ENCODE measurements at regions not wholly inside any gene's neighbourhood (a gene's known extent, or its start where the extent isn't known, plus 50 kb on each side); places are given as distances from the start of the nearest gene placed in this dataset.

GRCh38 chr12:42846782-42847181 lies 257.2 kb upstream of the PRICKLE1 start:
- peak; percentile 61 for DNase-seq

- DNase-seq = no peak
These were observed 244.5 kb upstream of the PRICKLE1 start for GRCh38 chr12:42834062-42834461.

- no peak for DNase-seq
These were observed 239.3 kb upstream of the PRICKLE1 start for GRCh38 chr12:42828836-42829235.

GRCh38 chr12:42824327-42824726 lies 234.8 kb upstream of the PRICKLE1 start:
- no peak for DNase-seq

GRCh38 chr12:42823679-42824078 lies 234.1 kb upstream of the PRICKLE1 start:
- no peak for DNase-seq

GRCh38 chr12:42819846-42820245 lies 230.3 kb upstream of the PRICKLE1 start:
- DNase-seq = no peak

- DNase-seq = no peak
These were observed 225.5 kb upstream of the PRICKLE1 start for GRCh38 chr12:42815068-42815467.

GRCh38 chr12:42812871-42813270 lies 223.3 kb upstream of the PRICKLE1 start:
- DNase-seq = no peak

- no peak for DNase-seq
These were observed 222.5 kb upstream of the PRICKLE1 start for GRCh38 chr12:42812086-42812485.

- no peak for DNase-seq
These were observed 220.5 kb upstream of the PRICKLE1 start for GRCh38 chr12:42810006-42810405.

GRCh38 chr12:42809226-42809625 lies 219.7 kb upstream of the PRICKLE1 start:
- DNase-seq = no peak

- DNase-seq = no peak
These were observed 218.2 kb upstream of the PRICKLE1 start for GRCh38 chr12:42807766-42808165.

GRCh38 chr12:42807251-42807650 lies 217.7 kb upstream of the PRICKLE1 start:
- DNase-seq = no peak

GRCh38 chr12:42804928-42805327 lies 215.4 kb upstream of the PRICKLE1 start:
- no peak for DNase-seq

GRCh38 chr12:42802785-42803189 lies 213.2 kb upstream of the PRICKLE1 start:
- no peak for DNase-seq

GRCh38 chr12:42801271-42801670 lies 211.7 kb upstream of the PRICKLE1 start:
- no peak for DNase-seq

GRCh38 chr12:42799966-42800365 lies 210.4 kb upstream of the PRICKLE1 start:
- no peak for DNase-seq

- peak; percentile 86 for DNase-seq
These were observed 209.4 kb upstream of the PRICKLE1 start for GRCh38 chr12:42798811-42799438.

- DNase-seq = no peak
These were observed 205.3 kb upstream of the PRICKLE1 start for GRCh38 chr12:42794806-42795205.

- no peak for DNase-seq
These were observed 203.6 kb upstream of the PRICKLE1 start for GRCh38 chr12:42793166-42793565.

GRCh38 chr12:42792265-42792664 lies 202.7 kb upstream of the PRICKLE1 start:
- DNase-seq = no peak

- DNase-seq = no peak
These were observed 201.9 kb upstream of the PRICKLE1 start for GRCh38 chr12:42791399-42791798.

GRCh38 chr12:42790761-42791151 lies 201.2 kb upstream of the PRICKLE1 start:
- peak; percentile 97 for DNase-seq

- DNase-seq = peak; percentile 74
These were observed 200.5 kb upstream of the PRICKLE1 start for GRCh38 chr12:42789808-42790760.

Data from islet precursor cell (in vitro differentiated cells).